AG10803 (cell line): ENCODE measurements at regions not wholly inside any gene's neighbourhood (a gene's known extent, or its start where the extent isn't known, plus 50 kb on each side); places are given as distances from the start of the nearest gene placed in this dataset.
"Not testable (repeated sequence)": the region's sequence is repeated elsewhere in the genome, so short reads cannot be mapped to it uniquely, and the experiment has no call there.

Source experiments
- DNase-seq: peaks from one replicate; pipeline ENCODE4 v3.0.0; 2010; ENCODE audit warnings: low read depth
- H3K4me3 ChIP-seq: 2 replicates; pipeline ENCODE4 v1.5.1; 2011; ENCODE audit warnings: mild to moderate bottlenecking, low read length, control low read depth
- TF ChIP-seq, protein P1 (sequence below): conservative IDR thresholded peaks from 2 replicates; pipeline ENCODE4 v1.5.1; 2011; ENCODE audit warnings: mild to moderate bottlenecking, low read length, control low read depth, inconsistent platforms

DNA sequence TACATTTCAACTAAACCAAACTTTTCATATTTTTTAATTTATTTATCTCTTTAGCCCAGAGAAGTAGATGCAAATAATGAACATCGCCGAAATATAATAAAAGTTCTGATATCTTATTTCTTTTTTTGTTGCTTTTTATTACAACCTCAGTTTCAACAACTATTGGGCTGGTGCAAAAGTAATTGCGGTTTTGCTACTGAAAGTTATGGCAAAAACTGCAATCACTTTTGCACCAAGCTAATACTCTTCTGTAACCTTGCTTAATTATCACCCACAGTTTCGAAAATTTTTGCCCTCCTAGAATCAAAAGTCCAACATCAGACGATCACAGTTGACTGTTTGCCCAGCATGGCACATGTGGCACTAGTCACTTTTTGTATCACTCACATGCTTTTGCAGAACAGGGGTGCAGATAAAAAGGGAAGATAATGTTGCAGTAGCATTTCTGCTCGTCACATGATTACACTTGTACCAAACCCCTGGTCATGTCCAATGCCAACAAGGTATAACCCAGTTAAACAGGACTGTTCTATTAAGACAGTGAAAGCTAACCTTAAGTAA is 242.4 kb upstream of the GALNT5 start:
- no peak overlapping the region for H3K4me3 ChIP-seq
- DNase-seq: no peak
- TF ChIP-seq, protein P1, sequence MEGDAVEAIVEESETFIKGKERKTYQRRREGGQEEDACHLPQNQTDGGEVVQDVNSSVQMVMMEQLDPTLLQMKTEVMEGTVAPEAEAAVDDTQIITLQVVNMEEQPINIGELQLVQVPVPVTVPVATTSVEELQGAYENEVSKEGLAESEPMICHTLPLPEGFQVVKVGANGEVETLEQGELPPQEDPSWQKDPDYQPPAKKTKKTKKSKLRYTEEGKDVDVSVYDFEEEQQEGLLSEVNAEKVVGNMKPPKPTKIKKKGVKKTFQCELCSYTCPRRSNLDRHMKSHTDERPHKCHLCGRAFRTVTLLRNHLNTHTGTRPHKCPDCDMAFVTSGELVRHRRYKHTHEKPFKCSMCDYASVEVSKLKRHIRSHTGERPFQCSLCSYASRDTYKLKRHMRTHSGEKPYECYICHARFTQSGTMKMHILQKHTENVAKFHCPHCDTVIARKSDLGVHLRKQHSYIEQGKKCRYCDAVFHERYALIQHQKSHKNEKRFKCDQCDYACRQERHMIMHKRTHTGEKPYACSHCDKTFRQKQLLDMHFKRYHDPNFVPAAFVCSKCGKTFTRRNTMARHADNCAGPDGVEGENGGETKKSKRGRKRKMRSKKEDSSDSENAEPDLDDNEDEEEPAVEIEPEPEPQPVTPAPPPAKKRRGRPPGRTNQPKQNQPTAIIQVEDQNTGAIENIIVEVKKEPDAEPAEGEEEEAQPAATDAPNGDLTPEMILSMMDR: no peak

DNA sequence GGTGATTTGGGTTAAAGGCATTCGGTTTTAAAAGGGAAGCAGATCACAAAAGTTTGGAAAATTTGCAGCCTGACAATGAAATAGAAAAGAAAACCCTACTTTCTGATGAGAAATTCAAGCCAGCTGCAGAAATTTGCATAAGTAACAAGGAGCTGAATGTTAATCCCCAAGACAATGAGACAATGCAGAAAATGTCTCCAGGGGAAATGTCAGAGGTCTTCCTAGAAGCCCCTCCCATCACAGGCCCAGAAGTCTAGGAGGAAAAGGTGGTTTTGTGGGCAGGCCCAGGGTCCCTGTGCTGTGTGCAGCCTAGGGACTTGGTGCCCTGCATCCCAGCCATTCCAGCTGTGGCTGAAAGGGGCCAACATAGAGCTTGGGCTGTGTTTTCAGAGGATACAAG is 234.2 kb upstream of the GALNT5 start:
- not testable (repeated sequence) for DNase-seq, H3K4me3 ChIP-seq

DNA sequence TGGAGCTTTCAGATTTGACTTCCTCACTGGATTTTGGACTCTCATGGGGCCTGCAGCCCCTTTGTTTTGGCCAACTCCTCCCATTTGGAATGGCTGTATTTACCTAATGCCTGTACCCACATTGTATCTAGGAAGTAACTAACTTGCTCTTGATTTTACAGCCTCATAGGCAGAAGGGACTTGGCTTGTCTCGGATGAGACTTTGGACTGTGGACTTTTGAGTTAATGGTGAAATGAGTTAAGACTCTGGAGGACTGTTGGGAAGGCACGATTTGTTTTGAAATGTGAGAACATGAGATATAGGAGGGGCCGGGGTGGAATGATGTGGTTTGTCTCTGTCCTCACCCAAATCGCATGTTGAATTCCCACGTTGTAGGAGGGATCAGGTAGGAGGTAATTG is 233.4 kb upstream of the GALNT5 start:
- TF ChIP-seq, protein P1: no peak
- no peak for DNase-seq
- H3K4me3 ChIP-seq: no peak overlapping the region

DNA sequence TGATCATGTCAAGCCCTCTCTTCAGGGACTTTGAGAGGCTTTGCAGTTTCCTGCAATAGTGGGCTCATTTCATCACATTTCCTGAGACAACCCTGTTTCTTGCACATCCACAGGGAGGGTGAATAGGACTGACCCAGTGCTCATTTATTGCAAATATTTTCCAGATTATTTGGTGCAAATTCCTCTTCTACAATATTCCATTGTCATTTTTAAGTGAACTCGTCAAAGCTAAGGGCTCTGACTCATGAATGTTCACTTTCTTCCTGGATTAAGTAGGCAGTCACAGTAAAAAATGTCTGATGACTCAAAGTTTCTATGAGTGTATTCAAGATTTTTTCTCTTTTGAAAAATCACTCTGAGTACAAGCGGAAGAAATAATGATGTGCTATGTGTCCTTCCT is 225.5 kb upstream of the GALNT5 start:
- TF ChIP-seq, protein P1: no peak
- H3K4me3 ChIP-seq: no peak overlapping the region
- peak; percentile 88 for DNase-seq

DNA sequence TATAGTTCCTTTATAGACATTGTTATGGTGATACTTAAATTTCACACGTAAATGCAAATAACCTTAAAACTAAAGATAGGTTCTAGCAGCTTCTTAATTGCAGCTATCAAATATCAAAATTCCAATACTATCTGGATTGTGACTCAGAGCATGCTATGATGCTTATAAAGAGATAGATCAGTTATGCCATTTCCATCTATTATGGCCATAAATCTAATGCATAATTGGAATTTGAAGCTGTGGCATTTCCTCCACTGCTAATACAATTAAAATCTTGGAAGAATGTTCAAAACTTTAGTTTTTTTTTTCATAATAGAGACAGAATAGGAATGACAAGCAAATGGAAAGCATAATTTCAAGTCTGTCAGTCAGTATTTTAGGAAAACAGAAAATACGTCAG is 220.8 kb upstream of the GALNT5 start:
- TF ChIP-seq, protein P1: no peak
- DNase-seq: no peak

DNA sequence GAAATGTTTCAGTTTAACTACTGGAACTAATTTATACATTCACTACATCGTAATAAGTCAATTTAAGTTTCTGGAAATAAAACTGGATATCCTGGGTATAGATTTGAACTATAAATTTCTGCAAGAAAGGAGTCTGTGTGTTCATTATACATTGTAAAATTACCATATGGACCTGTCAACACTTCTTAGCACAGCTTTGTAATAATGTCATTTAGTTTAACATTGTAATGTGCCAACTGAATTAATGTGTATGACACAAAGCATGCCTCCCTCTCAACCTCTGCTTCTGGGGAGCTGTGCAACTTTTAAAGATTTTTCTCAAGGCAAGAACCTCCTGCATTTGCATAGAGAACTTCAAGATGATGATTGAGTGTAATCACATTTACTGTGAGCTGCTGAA is 213.7 kb upstream of the GALNT5 start:
- TF ChIP-seq, protein P1: no peak
- no peak overlapping the region for H3K4me3 ChIP-seq
- DNase-seq: no peak

More for the DNA sequence above, 220.8 kb upstream of the GALNT5 start:
- no peak overlapping the region for H3K4me3 ChIP-seq

DNA sequence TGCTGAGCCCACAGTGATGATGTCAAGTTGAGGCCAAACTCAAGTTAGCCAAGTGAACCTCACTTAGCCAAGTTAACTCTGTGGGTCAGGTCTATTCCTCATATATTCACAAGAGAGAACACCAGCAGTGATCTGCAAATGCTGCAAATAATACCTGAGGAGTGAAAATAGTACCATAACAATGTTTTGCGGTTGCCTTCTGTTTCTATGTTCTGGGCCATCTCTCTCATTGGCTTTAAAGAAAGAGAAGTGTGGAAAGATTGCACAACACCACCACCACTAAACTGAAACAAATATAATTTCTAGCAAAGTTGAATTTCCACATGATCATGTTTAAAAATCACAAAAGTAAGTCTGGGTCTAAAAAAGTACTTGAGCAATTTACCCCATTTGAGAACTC is 211.1 kb upstream of the GALNT5 start:
- TF ChIP-seq, protein P1: no peak
- no peak for DNase-seq
- no peak overlapping the region for H3K4me3 ChIP-seq

DNA sequence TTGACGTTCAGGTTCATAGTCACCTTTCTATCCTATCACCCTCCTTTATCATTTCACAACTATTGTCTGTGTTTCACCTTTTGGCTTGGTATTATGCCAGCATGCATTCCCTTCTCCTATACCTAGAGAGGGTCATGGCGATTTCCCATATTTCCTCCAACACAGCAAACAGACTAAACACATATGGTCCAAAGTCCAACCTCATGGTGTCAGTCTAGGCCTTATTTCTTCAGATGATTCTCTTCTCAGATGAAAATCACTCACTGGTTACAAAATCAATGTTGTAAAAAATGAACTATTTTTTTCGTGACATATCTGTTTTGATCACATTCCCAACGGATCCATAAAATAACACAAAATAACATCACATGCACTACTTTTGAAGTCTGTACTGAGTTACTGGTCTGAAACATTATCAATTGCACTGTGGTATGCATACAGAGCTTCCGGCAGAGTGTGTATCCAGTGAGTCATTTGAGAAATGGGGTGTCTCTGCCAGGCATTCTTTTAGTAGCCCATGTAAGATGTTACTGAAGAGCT is 204.8 kb upstream of the GALNT5 start:
- TF ChIP-seq, protein P1: peak; percentile 9; the same call in 1 of the 2 replicates
- no peak overlapping the region for H3K4me3 ChIP-seq
- DNase-seq: peak; percentile 87
